HS-27A (cell line): ENCODE measurements at regions not wholly inside any gene's neighbourhood (a gene's known extent, or its start where the extent isn't known, plus 50 kb on each side); places are given as distances from the start of the nearest gene placed in this dataset.

Experiments used
- DNase-seq: peaks from one replicate; pipeline ENCODE4 v3.0.0-alpha.2; 2012; ENCODE audit warnings: low read depth, missing footprints

DNA sequence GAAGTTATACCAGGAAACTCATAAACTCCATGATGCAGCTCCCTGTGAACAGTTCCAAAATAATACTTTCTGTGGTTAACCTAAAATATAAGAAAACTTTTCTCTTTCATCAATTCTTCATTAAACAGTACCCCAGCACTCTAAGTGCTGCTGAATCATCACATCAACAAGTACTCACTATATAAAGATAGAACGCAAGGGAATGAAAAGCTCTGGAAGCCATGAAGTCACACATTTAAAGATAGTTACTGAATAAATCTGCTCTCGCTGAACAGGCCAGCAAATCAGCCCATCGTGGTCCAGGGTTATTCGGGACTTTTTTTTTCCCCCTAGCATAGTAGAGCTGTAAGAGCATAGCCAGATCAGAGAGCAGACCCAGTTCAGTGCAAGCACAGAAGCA lies 254.3 kb downstream of the IPMK start:
- DNase-seq, result no peak

DNA sequence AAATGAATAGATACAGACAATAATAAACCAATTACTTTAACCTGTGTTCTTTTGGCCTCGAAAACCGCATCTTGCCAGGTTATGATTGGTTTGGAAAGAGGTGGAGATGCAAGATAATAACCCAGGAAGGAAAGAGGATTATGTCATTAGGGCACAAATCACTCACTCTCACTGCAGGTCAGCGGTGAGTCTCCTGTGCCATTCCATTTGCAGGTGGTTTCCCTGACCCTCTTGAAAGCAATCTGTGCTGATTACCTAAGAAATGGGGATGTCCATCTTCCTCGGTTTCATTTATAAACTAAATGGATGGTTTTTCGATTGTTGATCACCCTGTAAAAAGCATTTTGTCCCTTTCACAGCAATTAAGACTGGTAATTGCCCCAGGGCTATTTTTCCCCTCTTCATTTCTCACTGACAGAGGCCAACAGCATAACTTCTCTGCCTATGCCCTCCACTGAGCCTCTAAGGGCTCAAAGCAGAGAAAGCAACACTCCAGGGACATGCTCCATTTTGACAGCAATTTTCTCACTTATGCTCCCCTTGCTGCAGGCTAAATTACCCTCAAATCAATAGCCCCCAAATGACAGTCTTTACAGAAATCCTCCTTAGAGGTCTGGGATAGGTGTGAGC lies 257.5 kb downstream of the IPMK start:
- no peak for DNase-seq

DNA sequence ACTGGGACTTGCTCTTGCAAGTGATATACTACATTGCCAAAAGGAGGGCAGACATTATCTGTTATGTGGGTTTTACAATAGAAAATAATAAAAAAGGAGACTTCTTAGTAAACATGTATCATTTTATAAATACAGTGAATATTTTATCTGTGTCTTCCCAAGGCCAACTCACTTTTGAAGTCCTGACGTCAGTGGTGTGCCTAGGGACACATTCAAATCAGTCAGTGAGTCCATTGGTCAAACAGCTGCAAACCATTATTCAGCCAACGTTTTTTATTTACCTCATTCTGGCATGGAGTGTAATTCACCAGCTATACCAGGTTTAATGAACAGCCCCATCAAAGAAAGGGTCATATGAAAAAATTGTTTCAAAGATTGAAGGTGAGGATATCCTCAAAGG lies 263.7 kb downstream of the IPMK start:
- no peak for DNase-seq

DNA sequence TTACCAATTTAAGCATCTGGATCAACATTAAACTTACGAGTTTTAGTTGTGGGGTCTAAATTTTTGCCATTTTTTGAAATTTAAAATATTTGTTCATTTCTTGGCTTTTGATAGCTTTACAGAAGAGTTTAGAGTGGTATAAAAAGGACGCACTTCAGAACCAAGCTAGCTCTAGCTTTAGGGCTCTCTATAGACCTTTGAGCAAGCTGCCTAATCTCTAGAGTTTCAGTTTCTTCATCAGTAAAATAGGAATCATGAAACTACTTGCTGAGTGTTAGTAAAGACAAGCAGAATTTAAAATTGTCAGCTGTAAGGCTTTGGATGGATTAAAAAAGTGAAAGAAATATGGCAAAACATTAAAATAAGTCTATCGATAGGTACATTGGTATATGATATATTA lies 266.5 kb downstream of the IPMK start:
- DNase-seq, result no peak

DNA sequence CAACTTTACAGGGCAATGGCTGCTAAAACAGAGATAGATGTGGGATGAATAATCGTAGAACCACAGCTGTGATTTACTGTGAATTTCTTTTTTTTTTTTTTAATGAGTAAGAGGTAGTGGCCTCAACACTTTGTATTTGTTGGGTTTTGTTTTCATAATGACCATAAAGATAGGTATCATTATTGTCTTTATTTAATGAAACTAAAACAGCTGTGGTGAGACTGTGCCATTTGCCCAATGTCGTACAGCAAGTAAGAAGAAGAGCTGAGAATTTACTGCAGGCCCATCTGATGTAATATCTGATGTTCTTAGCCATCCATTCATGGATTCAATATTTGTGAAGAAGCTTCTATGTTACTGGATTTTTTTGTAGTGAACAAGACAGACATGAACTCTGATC lies 271.2 kb downstream of the IPMK start:
- no peak for DNase-seq

DNA sequence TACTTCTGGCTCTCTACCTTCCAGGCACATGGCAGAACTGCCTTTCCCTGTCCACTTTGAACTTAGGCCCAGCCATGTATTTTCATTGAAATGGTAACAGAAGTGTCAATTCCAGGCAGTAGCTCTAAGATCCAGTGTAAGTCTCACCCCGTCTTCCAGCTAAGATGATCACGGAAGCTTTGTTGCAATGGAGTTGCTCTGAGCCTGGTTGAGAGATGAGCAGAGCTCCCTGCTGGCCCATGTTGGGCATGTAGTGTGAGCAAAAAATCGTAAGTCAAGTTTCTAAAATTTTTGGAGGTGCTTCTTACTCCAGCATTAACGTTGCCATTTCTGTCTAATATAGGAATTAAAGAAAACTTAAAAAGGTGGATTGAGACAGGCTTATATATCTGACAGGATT lies 274.4 kb downstream of the IPMK start:
- DNase-seq, result no peak

DNA sequence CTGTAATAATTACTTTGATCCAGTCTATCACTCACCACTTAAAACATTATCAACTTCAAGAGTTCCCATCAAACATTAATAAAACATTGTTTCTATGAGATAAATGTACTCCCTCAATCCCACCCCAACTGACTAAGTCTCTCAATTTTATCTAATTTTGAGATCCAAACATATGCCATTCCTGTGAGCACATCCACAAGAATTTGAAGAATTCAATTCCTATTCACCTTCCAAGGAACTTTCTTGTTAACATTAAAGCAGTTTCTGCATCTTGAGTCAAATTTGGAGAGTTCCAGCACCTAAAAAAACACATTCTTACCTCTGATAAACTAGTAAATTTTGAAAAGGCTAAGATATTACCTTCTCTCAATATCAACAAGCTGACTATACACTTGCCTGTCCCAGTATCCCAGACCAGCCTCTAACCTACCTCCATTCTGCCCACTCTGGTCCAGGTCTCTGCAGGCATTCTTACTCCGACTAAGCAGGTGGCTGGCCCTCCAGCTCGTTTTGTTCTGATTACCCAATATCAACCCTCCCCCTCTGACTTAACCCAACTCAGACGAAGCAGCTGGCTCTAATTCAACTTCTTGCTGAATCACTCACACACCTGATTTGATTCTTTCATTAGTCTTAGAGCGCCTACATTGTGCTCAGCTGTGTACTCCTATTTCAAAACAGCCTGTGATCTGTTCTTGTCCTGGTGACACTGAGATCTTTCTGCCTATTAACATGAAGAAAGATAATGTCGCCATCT lies 275.2 kb downstream of the IPMK start:
- no peak for DNase-seq

DNA sequence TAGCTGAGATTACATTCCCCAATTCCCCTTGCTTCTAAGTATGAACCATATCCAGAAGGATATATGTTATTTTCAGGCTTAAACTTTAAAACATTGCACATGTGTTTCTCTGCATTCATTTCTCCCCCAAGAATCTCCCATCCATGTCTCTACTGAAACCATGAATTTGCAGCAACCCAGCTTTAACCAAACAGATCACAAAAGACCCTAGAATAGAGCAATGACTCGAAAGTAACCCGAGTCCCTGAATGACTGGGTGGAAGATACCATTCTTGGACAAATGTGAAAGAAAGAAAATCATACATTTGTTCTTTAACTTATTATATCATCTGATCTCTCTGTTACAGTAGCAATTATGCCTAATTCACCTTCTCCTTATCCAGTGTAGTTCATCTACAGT lies 278.7 kb downstream of the IPMK start:
- no peak for DNase-seq

DNA sequence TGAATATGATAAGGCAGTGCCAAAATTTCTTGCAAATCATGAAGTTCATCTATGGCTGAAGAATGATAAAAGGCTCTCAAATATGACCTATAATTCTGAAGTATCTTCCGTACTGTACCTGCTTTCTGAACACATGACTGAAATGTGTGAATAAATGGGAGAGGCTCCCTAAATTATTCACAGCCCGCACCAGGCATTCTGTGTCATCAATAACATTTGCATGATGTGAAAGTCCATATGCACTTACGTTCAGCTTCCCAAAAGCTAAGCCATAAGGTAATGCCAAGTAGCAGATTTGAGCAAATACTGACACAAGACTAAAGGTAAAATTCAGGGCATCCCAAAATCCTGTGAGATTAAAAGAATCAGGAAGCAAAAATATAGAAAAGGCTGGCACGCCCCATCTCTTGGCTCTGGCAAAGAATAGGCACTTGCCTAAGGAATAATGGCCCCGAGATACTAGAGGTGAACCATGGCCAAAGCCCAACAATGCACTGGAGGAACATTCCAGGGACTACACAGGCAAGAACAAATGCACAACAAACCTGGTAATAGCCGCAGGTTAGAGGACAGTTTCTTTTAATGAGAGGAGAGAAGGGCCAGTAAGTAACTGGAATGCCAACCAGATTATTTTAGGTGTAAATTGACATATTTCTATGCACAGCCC lies 280.5 kb downstream of the IPMK start:
- no peak for DNase-seq

DNA sequence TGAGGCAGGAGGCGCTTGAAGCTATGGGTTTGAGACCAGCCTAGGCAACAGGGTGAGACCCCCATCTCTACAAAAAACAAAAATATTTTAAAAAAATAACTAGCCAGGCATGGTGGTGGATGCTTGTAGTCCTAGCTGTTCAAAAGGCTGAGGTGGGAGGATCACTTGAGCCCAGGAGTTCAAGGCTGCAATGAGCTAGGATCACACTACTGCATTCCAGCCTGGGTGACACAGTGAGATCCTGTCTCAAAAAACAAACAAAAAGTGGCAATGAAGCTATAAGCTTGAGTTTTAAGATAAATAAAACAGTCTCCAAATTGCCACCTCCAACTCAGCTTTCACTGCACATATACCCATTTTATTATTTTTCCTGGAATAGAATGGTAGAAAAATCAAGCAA lies 281.3 kb downstream of the IPMK start:
- DNase-seq, result no peak

DNA sequence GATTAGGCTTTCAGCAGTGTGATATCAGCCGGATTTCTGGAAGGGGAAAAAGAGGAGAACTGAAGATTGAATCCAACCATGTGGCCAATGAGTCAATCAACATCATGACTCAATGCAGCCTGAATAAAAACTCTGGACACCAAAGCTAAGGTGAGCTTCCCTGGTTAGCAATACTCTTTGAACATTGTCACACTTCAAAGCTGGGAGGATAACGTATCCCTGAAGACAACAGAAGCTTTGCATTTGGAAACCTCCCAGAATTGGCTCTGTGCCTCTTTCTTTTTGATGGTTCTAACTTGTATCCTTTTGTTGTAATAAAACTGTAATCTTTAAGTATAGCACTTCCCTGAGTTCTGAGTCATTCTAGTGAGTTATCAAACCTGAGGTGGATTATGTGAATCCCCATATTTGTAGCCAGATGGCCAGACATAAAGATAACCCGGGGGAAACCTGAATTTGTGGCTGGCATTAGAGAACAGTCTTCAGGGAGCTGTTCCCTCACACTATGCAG lies 284.4 kb downstream of the IPMK start:
- DNase-seq, result no peak

DNA sequence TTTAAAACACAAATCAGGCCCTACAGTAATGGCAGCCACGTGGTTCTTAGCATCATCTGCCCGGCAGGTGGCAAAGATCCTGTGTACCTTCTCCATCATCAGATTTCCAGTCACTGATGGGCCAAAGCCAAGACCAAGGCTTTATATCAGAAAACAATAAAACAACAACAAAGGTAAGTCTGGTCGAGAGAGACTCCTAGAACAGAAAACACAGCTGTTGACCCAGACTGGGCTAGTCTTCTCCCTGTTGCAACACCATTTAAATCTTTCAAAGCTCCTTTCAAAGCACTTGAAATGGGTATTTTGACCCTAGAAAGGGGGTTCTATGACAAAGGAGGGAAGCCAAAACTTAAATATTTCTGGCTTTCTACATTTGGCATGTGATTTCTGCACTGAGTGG lies 285.6 kb downstream of the IPMK start:
- no peak for DNase-seq

DNA sequence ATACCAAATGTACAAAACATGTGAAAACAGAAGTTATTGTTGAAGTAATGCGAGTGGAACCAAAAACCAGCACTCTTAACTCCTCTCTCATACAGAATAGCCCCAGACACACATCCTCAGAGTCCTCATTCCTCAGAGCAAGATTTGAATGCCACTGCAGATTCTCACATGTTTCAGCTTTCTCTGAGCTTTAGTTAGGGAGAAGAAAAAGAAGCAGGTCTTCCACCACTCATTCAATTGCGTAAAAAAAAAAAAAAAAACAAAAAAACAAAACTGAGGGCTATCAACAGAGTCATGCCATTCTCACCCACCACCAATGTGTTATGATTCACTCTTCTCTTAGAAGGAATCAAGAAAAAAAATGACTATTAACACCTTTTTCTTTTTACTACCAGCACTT lies 287.7 kb downstream of the IPMK start:
- no peak for DNase-seq

DNA sequence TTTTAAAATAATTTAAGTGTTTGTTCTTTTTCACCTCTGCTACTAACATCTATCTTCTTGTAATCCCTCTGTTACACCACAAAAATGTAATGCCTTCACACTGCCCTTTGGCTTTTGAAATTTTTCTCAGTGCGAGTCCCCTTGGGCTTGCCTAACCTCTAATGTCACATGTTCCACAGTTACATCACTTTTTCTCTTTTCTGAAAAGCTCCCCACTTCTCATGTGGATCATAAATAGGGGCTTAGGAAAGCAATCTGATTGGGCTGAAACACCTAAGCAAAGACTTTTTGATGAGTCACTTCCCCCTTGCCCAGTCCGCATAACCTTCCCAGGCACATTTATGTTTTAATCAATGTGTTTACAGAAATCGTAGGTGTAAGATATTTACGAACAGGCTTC lies 288.2 kb downstream of the IPMK start:
- no peak for DNase-seq

DNA sequence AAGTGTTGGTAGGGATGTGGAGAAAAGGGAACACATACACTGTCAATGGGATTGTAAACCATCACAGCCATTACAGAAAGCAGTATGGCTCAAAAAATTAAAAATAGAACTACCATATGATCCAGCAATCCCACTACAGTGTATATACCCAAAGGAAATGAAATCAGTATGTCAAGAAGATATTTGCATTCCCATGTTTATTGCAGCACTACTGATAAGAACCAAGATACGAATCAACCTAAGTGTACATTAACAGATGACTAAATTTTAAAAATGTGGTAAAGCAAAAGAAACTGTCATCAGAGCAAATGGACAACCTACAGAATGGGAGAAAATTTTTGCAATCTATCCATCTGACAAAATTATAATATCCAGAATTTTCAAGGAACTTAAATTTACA lies 290.4 kb downstream of the IPMK start:
- DNase-seq, result no peak

DNA sequence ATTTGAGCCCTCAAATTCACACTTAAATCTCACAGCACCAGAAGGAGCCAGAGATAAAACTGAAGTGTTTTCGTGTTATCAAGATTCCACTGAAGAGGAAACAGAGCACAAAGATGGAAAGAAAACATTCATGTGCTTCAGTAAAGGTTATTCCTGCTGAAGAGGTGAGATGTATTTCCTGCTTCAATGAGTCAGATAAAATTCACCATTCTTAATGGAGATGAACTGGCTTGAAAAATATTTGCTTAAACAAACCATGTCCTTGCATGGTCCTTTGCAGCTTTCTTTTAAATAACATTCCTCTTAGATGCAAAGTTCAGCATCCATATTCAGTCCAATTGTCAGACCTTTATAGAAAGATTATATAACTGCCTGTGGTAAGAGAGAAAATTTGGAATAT lies 294.2 kb downstream of the IPMK start:
- no peak for DNase-seq

DNA sequence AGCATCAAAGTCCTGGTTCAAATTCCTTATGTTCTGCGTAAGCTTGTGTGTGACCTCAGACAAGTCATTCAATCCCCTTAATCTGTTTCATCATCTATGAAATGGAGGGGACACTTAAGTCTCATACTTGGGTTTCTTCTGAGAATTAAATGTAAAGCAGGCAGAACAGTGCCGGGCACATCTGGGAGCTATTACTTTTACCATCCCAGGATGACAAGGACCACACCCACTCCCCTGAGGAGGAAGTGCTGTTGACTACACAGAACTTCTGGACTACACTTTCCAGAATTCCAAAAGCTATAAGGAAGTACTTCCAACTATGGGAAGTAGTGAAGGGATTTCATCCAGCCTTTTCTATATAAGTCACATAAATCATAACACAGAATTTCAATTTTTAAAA lies 294.9 kb downstream of the IPMK start:
- no peak for DNase-seq

DNA sequence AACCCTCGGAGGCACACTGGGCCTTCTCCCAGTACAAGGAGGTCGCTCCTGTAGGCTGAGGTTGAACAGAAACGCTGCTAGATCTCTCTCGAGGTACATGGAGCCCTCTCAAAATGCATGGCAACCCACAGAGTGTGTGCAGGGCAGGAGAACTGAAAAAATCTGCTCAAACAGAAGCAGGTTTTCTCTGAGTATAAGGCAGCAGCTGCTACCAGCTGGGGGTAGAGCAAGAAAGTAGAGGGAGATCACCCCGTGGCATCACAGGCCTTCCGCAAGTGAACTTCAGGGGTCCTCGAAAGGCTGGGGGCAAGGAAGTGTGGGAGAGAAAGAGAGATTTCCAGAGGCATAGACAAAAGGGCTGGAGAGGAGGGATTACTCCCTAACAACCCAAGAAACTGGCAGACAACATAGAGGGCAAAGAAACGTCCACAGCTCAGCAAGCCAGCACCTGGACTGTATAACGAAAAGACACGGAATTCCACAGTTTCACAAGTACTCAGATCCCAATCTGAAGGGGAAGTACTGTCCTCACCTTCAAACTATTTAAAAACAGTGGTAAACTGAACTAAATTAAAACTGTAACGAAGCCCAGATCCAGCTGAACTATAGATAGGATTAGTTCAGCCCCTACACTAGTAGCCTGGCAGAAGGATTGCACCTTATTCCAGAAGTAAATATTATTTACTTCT lies 299.2 kb downstream of the IPMK start:
- DNase-seq, result no peak

DNA sequence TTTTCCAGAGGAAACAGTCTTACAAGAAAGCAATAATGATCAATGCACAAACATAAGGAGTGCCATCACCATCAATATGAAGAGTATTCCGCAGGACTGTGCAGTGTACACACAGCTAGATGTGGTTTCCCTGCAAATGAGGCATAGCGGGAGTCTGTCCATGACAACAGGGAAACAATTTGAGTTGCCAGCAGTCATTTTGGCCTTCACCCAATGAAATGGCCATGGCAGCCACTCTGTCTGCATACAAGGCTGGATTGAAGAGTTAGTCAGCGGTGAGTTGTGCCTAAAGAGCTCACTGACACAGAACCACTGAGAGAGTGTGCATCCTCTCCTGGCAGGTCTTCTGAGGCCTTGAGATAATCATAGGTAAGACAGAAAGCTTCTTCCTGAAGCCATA lies 303.3 kb downstream of the IPMK start:
- no peak for DNase-seq

DNA sequence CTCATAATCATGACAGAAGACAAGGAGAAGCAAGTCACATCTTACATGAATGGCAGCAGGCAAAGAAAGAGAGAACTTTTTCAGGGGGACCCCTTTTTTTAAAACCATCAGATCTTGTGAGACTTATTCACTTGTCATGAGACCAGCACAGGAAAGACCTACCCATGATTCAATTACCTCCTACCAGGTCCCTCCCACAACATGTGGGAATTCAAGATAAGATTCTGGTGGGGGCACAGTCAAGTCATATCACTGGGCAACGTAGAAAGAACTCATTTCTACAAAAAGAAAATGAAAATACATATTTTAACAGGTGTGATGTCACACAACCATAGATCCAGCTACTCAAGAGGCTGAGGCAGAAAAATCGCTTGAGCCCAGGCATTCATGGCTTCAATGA lies 304.1 kb downstream of the IPMK start:
- DNase-seq, result no peak

DNA sequence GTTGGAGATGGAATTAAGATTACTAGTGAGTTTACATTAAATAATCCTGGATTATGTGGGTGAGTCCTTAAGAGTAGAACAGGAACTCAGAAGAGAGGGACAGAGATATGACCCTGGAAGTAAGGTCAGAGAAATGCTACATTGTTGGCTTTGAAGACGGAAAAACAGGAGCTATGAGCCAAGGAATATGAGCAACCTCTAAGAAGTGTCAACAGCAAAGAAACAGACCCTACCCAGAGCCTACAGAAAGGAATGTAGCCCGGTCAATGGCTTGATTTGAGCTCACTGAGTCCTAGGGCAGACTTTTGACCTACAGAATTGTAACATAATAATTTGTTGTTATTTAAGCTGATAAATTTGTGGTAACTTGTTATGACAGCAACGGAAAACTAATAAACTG lies 304.9 kb downstream of the IPMK start:
- DNase-seq, result no peak

DNA sequence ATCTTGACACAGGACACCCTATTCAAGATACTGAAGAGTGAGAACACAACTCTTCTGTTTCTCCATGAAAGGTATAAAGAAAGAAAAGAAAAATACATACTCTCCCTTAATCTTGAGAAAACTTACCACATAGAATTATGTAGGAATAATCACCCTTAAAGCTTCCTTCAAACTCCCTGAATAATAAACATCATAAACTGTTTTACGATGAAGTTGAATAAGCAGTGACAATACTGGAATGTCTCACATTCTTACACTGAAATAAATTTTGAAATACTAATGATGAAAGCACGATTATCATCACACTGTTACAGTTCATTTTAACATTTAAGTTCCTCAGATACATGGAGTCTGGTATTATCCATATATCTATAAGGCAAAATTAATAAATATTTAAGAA lies 306.2 kb downstream of the IPMK start:
- no peak for DNase-seq

DNA sequence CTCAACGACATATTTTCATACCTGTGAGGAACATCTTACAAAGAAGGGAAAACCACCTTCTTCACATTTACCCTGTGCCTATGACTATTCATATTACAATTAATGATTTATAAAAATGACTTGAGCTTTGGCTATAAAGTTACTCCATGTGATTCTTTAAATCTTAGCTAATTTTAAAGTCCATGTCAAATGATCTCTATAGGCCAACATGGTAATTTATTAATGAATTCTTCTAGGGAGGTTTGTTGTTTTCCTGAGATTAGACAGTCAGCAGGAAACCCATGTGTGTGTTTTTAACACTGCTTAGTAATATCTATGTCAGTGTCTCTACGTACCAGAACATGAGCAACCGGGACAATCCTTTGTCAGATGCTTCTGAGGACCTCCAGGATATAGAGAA lies 307.3 kb downstream of the IPMK start:
- DNase-seq, result no peak
